BLaER1 treated with 17β-estradiol and CSF1 and Interleukin-3, amounts not matched to agents 10 nM and 100 nM (cell line): ENCODE measurements at regions not wholly inside any gene's neighbourhood (a gene's known extent, or its start where the extent isn't known, plus 50 kb on each side); places are given as distances from the start of the nearest gene placed in this dataset.
"Not testable (repeated sequence)": the region's sequence is repeated elsewhere in the genome, so short reads cannot be mapped to it uniquely, and the experiment has no call there.

Experiments used
- H3K27ac ChIP-seq, 11 experiments: shearing (Covaris generic); formaldehyde crosslinking; 2 replicates each; pipeline ENCODE4 v1.8.1; 2022
- H3K27me3 ChIP-seq, 11 experiments: shearing (Covaris generic); formaldehyde crosslinking; 2 replicates each; pipeline ENCODE4 v1.8.1; 2022
- H3K36me3 ChIP-seq, 11 experiments: shearing (Covaris generic); formaldehyde crosslinking; 2 replicates each; pipeline ENCODE4 v1.8.1; 2022
- H3K4me1 ChIP-seq, 10 experiments: shearing (Covaris generic); formaldehyde crosslinking; 2 replicates each; pipeline ENCODE4 v1.8.1; 2022
- H3K4me2 ChIP-seq, 11 experiments: shearing (Covaris generic); formaldehyde crosslinking; 2 replicates each; pipeline ENCODE4 v1.8.1; 2022
- H3K4me3 ChIP-seq, 10 experiments: shearing (Covaris generic); formaldehyde crosslinking; 2 replicates each; pipeline ENCODE4 v1.8.1; 2022
- H3K9ac ChIP-seq, 11 experiments: shearing (Covaris generic); formaldehyde crosslinking; 2 replicates each; pipeline ENCODE4 v1.8.1; 2022
- H3K9me3 ChIP-seq, 11 experiments: shearing (Covaris generic); formaldehyde crosslinking; replicated peaks in 1 of 11; 2 replicates each; pipeline ENCODE4 v1.8.1; 2022
- H4K20me1 ChIP-seq, 11 experiments: shearing (Covaris generic); formaldehyde crosslinking; 2 replicates each; pipeline ENCODE4 v1.8.1; 2022
- Cebpa-rat ChIP-seq, 11 experiments: shearing (Covaris generic); IDR thresholded peaks; 2 replicates each; pipeline ENCODE4 v1.8.1; 2022

DNA sequence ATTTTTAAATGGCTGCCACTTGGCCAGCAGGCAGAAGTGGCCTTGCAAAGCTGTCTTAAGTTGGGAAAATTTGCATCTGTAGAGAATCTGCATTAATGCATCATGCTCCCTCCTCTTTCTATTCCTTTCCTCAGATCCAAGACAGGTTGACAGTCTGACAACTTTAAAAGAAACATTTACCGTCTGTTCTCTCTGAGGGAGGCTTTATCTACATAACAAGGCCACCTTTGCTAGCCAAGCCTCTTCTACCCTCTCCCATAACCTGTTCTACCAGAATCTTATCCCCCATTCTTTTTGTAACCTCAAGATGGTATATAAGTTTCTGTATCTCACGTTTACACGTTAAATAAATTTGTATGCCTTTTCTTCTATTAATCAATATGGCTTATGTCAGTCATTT is 271.9 kb downstream of the OSTF1 start:
- peaks cover 26 to 41% (median 32%) of the 10 kb centered on the region in 11 experiments for H3K9me3 ChIP-seq
- no peak overlapping the region for H3K9ac ChIP-seq
- H3K4me2 ChIP-seq: no peak overlapping the region
- no peak overlapping the region for H3K27ac ChIP-seq
- no peak overlapping the region for H3K4me3 ChIP-seq
- H4K20me1 ChIP-seq: no peaks in the 10 kb centered on the region
- H3K4me1 ChIP-seq: no peaks in the 10 kb centered on the region
- H3K27me3 ChIP-seq: no peaks in the 10 kb centered on the region
- no peak for TF ChIP-seq Cebpa-rat (IDR thresholded peaks at IDR 0.05)
- H3K36me3 ChIP-seq: no peaks in the 10 kb centered on the region

DNA sequence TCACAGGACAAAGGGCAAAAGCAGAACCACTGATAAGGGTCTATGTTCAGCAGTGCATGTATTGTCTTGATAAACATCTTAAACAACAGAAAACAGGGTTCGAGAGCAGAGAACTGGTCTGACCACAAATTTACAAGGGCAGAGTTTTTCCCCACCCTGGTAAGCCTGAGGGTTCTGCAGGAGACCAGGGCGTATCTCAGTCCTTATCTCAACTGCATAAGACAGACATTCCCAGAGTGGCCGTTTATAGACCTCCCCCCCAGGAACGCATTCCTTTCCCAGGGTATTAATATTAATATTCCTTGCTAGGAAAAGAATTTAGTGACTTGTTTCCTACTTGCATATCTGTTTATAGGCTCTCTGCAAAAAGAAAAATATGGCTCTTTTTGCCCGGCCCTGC is 274.1 kb downstream of the OSTF1 start:
- H3K4me2 ChIP-seq, H3K36me3 ChIP-seq, H3K27me3 ChIP-seq, H3K4me3 ChIP-seq, H3K9ac ChIP-seq, H3K4me1 ChIP-seq, H3K27ac ChIP-seq, H4K20me1 ChIP-seq: not testable (repeated sequence)
- H3K9me3 ChIP-seq: peaks cover 26 to 41% (median 32%) of the 10 kb centered on the region in 11 experiments

DNA sequence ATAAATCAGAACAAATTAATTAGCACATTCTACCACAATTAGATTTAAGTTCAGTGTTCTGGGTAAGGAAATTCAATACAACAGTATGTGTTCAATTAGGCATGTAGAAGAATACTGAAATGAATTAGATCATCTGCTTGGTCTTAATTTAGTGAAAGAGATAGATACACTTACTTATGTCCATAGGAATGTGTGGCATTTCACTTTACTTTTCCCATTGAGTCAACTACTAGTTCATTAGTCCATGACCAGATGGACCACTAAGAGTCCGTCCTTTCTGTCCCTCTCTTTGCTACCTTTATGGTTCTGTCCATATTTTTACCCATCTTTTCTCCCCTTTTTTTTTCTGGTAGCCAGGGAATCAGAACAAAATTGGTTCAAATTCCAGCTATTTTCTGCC is 276.9 kb downstream of the OSTF1 start:
- peaks cover 26 to 41% (median 32%) of the 10 kb centered on the region in 11 experiments for H3K9me3 ChIP-seq
- H3K4me3 ChIP-seq: no peak overlapping the region
- no peaks in the 10 kb centered on the region for H4K20me1 ChIP-seq
- no peak overlapping the region for H3K27ac ChIP-seq
- H3K36me3 ChIP-seq: no peaks in the 10 kb centered on the region
- no peaks in the 10 kb centered on the region for H3K4me1 ChIP-seq
- no peak overlapping the region for H3K9ac ChIP-seq
- TF ChIP-seq Cebpa-rat (IDR thresholded peaks at IDR 0.05): no peak
- no peak overlapping the region for H3K4me2 ChIP-seq
- H3K27me3 ChIP-seq: no peaks in the 10 kb centered on the region

DNA sequence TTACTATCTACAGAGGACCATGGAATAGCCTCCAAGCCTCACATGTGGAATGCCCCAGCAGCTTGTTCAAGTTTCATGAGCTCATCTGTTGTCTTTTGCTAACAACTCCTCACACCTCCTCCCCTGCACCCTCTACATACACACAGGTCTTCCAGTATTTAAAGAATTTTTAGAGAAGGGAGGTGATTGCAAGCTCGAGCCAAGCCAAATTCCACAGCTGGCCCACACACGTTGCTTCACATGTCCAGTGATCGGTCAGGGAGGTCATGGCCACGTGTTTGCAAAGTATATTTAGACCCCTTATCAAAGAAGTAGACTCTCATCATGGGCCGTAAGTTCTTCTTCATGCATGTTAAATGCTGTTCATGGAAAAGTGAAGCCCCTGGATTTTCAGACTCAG is 281.7 kb downstream of the OSTF1 start:
- H3K4me1 ChIP-seq: no peaks in the 10 kb centered on the region
- no peaks in the 10 kb centered on the region for H4K20me1 ChIP-seq
- no peaks in the 10 kb centered on the region for H3K36me3 ChIP-seq
- no peaks in the 10 kb centered on the region; a peak in 2 of 22 replicates for H3K9me3 ChIP-seq
- no peak overlapping the region for H3K9ac ChIP-seq
- H3K4me3 ChIP-seq: no peak overlapping the region
- H3K27me3 ChIP-seq: no peaks in the 10 kb centered on the region
- H3K27ac ChIP-seq: no peak overlapping the region
- no peak overlapping the region for H3K4me2 ChIP-seq
- no peak for TF ChIP-seq Cebpa-rat (IDR thresholded peaks at IDR 0.05)

DNA sequence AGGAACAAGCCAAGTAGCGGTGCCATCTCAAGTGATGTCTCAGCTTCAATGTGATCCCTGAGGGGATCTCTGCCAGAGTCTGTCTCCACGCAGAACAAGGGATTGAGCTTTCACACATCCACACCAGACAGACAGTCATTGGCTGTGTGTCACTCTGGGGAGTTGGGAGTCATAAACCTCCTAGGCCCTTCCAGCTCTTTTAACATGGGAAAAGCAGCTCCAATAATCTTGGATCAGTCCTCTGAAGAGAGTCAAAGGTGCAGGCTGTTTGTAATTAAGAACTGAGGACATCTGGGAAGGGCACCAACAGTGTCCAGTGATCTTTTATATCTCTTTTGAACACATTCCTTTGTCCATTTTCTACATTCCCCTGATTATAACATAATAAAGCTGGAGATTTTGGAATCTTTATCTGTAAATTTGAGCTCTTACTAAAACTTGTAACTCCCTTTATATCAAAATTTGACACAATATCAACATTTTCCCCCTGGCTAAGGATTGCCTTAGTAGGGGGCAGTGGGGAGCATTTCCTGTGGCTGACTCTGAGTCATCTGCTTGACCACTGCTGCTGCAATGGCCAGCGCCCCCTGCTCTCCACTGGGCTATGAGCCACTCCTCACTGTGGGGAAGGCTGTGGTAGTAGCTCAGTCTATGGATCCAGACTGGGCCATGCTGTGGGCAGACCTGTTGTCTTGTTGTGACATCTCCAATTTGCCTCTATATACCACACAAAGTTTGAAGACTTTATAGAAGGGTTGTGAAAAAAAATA is 284.4 kb downstream of the OSTF1 start:
- no peak overlapping the region for H3K27ac ChIP-seq
- H3K4me2 ChIP-seq: no peak overlapping the region
- H3K9ac ChIP-seq: no peak overlapping the region
- TF ChIP-seq Cebpa-rat (IDR thresholded peaks at IDR 0.05): no peak
- H3K4me1 ChIP-seq: no peaks in the 10 kb centered on the region
- no peak overlapping the region for H3K4me3 ChIP-seq
- H3K36me3 ChIP-seq: no peaks in the 10 kb centered on the region
- no peaks in the 10 kb centered on the region; a peak in 2 of 22 replicates for H3K9me3 ChIP-seq
- H4K20me1 ChIP-seq: no peaks in the 10 kb centered on the region
- no peaks in the 10 kb centered on the region for H3K27me3 ChIP-seq

DNA sequence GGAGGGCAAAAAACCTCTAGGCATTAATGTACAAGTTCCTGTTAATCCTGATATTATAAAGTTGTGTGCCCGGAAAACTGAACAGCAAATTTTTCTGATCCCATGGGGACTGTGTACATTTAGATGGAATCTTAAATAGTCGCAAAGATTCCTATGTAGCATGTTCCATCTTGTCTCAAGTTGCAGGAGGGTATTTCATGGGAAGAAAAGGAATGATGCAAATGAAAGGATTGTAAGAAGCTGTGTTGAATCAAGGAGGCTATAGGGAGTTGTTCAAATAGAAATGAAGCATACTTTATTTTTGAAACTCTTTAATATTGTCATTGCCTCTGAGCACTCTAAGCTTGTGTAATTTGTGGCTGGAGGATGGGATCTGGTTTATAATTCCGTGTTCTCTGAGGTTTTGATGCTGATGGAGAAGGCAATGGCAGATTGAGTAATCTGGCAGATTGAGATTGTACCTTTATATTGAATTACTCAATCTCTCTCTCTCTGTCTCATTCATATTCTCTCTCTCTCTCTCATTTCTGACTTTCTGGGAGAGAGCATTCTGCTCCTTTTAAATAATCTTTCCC is 288.5 kb downstream of the OSTF1 start:
- Histone ChIP-seq H3K4me3 (no peak overlapping the region), H3K27me3 (no peaks in the 10 kb centered on the region), H3K4me2 (no peak overlapping the region), H4K20me1 (no peaks in the 10 kb centered on the region), H3K9ac (no peak overlapping the region), H3K36me3 (no peaks in the 10 kb centered on the region), H3K9me3 (no peaks in the 10 kb centered on the region; a peak in 2 of 22 replicates), H3K27ac (no peak overlapping the region), H3K4me1 (no peaks in the 10 kb centered on the region)
- TF ChIP-seq Cebpa-rat (IDR thresholded peaks at IDR 0.05): no peak

DNA sequence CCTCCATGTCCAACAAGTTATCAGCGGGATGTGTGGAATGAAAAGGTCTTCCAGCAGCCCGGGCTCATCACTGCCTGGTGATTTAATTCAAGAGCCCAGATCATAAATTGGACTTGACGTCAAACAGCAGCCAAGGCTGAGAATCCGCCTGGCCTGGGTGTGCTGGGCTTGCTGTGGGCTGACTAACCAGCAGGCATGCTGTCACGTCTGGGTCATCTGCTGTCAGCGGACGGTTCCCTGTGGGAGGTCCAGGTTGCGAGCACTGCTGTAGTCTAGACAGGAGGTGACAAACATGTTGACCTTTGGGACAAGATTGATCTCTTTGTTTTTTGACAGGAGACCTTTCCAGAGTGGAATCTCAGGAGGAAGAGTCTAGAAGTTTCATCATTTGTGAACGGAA is 289.7 kb downstream of the OSTF1 start:
- Histone ChIP-seq H3K4me3 (no peak overlapping the region), H3K27me3 (no peaks in the 10 kb centered on the region), H3K27ac (no peak overlapping the region), H3K9me3 (no peaks in the 10 kb centered on the region; a peak in 3 of 22 replicates), H3K36me3 (no peaks in the 10 kb centered on the region), H3K4me2 (no peak overlapping the region), H3K4me1 (no peaks in the 10 kb centered on the region), H3K9ac (no peak overlapping the region), H4K20me1 (no peaks in the 10 kb centered on the region)
- no peak for TF ChIP-seq Cebpa-rat (IDR thresholded peaks at IDR 0.05)

DNA sequence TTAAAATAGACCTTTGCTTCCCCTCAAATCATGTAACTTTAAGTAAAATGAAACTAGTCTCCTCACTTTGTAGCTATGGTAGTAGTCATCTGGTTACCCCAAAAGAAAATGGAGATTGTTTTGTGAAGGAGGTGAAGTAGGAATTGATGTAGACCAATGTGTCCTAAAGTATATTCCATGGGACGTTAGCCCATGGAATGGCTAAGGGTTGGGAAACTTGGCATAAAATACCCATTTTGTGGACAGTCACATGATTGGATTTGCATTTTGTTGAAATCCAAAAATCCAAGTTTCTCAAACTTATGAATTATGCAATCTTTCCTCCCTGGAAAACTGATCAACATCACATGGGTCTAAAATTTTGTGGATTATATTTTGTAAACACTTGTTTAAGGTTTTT is 290.6 kb downstream of the OSTF1 start:
- Histone ChIP-seq H3K4me1 (no peaks in the 10 kb centered on the region), H4K20me1 (no peaks in the 10 kb centered on the region), H3K9ac (no peak overlapping the region), H3K9me3 (peaks cover 0 to 8% (median 4%) of the 10 kb centered on the region in 11 experiments; a peak in 11 of 22 replicates), H3K4me3 (no peak overlapping the region), H3K27ac (no peak overlapping the region), H3K36me3 (no peaks in the 10 kb centered on the region), H3K4me2 (no peak overlapping the region), H3K27me3 (no peaks in the 10 kb centered on the region)
- no peak for TF ChIP-seq Cebpa-rat (IDR thresholded peaks at IDR 0.05)

DNA sequence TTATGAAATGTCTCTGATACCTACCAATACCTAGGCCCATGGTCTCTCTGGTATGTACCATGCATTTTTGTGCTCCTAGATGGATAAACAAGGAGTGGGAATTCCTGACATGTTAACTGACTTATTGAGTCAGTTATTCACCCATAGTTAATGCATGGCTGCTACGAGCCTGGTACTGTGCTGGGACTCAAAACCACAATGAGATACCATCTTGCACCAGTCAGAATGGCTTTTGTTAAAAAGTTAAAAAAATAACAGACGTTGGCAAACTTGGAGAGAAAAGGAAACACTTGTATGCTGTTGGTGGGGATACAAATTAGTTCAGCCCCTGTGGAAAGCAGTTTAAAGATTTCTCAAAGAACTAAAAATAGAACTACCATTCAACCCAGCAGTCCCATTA is 293.8 kb downstream of the OSTF1 start:
- H3K4me2 ChIP-seq: no peak overlapping the region
- peaks cover 14 to 32% (median 24%) of the 10 kb centered on the region in 11 experiments; a peak in 21 of 22 replicates for H3K9me3 ChIP-seq
- H3K9ac ChIP-seq: no peak overlapping the region
- H3K27me3 ChIP-seq: no peaks in the 10 kb centered on the region
- no peaks in the 10 kb centered on the region for H4K20me1 ChIP-seq
- H3K27ac ChIP-seq: no peak overlapping the region
- no peak for TF ChIP-seq Cebpa-rat (IDR thresholded peaks at IDR 0.05)
- no peaks in the 10 kb centered on the region for H3K4me1 ChIP-seq
- no peaks in the 10 kb centered on the region for H3K36me3 ChIP-seq
- H3K4me3 ChIP-seq: no peak overlapping the region

DNA sequence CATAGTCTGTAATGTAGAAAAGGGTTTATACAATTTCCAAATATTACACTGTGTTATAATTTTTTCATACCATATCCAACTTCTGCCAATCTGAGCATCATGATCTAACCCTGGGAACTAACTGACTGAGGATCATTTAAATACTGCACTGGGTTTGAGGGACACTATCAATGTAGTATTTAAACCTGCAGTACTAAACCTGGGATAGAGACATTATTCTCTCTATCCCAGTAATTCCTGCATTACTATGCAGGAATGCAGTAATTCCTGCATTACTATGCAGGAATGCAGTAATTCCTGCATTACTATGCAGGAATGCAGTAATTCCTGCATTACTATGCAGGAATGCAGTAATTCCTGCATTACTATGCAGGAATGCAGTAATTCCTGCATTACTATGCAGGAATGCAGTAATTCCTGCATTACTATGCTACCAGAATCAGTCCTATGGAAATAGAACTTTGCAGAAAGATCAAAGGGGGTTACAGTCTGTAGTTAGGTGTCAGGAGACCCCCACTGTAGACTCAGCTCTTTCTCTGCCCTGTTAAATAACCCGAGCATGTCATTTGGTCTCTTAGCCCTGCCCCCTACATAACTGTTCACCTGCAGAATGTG is 295.2 kb downstream of the OSTF1 start:
- H3K4me3 ChIP-seq, H4K20me1 ChIP-seq, H3K36me3 ChIP-seq, H3K27ac ChIP-seq, H3K27me3 ChIP-seq, H3K4me2 ChIP-seq, H3K4me1 ChIP-seq, H3K9ac ChIP-seq: not testable (repeated sequence)
- H3K9me3 ChIP-seq: peaks cover 14 to 32% (median 24%) of the 10 kb centered on the region in 11 experiments; a peak in 21 of 22 replicates
